ENCODE measurements at regions not wholly inside any gene's neighbourhood (a gene's known extent, or its start where the extent isn't known, plus 50 kb on each side); places are given as distances from the start of the nearest gene placed in this dataset.

DNA sequence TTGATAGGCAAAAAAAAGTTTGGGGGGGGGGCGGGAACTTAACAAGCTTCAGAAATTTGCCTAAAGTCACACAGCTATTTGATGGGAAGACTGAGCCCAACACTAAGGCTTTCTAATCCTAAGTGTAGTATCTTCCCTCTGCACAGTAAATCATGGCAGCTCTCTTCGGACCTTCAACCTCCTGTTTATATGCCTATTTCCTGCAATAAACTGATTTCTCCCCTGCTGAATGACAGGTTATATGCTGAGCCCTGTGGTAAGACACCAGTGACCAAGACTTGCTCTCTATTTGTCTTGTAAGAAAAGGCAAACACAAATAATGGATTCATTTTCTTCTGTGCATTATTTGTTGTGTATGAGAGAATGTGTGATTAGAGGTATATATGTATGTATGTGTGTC is 355.8 kb upstream of the ARRDC4 start:
- TF ChIP-seq CEBPB (IDR thresholded peaks at IDR 0.05) (no peak), YY1 (IDR thresholded peaks at IDR 0.05; ENCODE audit: low read depth) (no peak), EP300 (IDR thresholded peaks at IDR 0.05; ENCODE audit: borderline replicate concordance) (no peak), RAD21 (IDR thresholded peaks at IDR 0.05; ENCODE audit: low read depth) (no peak), CREB1 (IDR thresholded peaks at IDR 0.05; ENCODE audit: low read depth) (no peak), NFIC (IDR thresholded peaks at IDR 0.05) (no peak), TEAD4 (IDR thresholded peaks at IDR 0.05) (no peak), FOXM1 (IDR thresholded peaks at IDR 0.05; ENCODE audit: borderline replicate concordance, low read depth) (no peak)
- TF ChIP-seq, protein P1, sequence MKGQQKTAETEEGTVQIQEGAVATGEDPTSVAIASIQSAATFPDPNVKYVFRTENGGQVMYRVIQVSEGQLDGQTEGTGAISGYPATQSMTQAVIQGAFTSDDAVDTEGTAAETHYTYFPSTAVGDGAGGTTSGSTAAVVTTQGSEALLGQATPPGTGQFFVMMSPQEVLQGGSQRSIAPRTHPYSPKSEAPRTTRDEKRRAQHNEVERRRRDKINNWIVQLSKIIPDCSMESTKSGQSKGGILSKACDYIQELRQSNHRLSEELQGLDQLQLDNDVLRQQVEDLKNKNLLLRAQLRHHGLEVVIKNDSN (IDR thresholded peaks at IDR 0.05), result no peak
- TF ChIP-seq, protein P2, sequence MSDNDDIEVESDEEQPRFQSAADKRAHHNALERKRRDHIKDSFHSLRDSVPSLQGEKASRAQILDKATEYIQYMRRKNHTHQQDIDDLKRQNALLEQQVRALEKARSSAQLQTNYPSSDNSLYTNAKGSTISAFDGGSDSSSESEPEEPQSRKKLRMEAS (IDR thresholded peaks at IDR 0.05), result no peak
- TF ChIP-seq, protein P3, sequence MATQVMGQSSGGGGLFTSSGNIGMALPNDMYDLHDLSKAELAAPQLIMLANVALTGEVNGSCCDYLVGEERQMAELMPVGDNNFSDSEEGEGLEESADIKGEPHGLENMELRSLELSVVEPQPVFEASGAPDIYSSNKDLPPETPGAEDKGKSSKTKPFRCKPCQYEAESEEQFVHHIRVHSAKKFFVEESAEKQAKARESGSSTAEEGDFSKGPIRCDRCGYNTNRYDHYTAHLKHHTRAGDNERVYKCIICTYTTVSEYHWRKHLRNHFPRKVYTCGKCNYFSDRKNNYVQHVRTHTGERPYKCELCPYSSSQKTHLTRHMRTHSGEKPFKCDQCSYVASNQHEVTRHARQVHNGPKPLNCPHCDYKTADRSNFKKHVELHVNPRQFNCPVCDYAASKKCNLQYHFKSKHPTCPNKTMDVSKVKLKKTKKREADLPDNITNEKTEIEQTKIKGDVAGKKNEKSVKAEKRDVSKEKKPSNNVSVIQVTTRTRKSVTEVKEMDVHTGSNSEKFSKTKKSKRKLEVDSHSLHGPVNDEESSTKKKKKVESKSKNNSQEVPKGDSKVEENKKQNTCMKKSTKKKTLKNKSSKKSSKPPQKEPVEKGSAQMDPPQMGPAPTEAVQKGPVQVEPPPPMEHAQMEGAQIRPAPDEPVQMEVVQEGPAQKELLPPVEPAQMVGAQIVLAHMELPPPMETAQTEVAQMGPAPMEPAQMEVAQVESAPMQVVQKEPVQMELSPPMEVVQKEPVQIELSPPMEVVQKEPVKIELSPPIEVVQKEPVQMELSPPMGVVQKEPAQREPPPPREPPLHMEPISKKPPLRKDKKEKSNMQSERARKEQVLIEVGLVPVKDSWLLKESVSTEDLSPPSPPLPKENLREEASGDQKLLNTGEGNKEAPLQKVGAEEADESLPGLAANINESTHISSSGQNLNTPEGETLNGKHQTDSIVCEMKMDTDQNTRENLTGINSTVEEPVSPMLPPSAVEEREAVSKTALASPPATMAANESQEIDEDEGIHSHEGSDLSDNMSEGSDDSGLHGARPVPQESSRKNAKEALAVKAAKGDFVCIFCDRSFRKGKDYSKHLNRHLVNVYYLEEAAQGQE (IDR thresholded peaks at IDR 0.05; ENCODE audit: low read depth), result no peak
